Tibial artery (tissue), 4 donors: ENCODE measurements at regions not wholly inside any gene's neighbourhood (a gene's known extent, or its start where the extent isn't known, plus 50 kb on each side); places are given as distances from the start of the nearest gene placed in this dataset.
A peak's percentile ranks its signal among the peaks of the same experiment; 100 is the strongest.

Experiments used
- DNase-seq, 2 donors: peaks; one replicate each; pipeline ENCODE4 v3.0.0-alpha.2; 2019
- H3K27ac ChIP-seq, 2 donors: fragments of 200-600 bp; sonication (generic) in 1 of 2; 1 replicate in 1 of 2; 2 replicates in 1 of 2; pipeline ENCODE4 v1.5.1; 2018 to 2019; ENCODE audit warnings: mild to moderate bottlenecking in 1 of 2
- H3K27me3 ChIP-seq, 2 donors: fragments of 200-600 bp; sonication (generic) in 1 of 2; one replicate each; pipeline versions ENCODE4 v1.5.1 to v1.6.0; 2016 to 2019
- H3K36me3 ChIP-seq, 3 donors: fragments of 200-600 bp; sonication (generic) in 2 of 3; one replicate each; pipeline ENCODE4 v1.5.1; 2016 to 2019; ENCODE audit warnings: mild to moderate bottlenecking in 2 of 3
- H3K4me1 ChIP-seq, 4 donors: fragments of 200-600 bp; sonication (generic) in 2 of 4; 1 replicate in 3 of 4; 2 replicates in 1 of 4; pipeline ENCODE4 v1.5.1; 2016 to 2019
- H3K4me3 ChIP-seq, 2 donors: fragments of 200-600 bp; sonication (generic) in 1 of 2; 1 replicate in 1 of 2; 2 replicates in 1 of 2; pipeline ENCODE4 v1.5.1; 2018 to 2019; ENCODE audit warnings: mild to moderate bottlenecking in 2 of 2
- H3K9me3 ChIP-seq, 3 donors: fragments of 200-600 bp; sonication (generic) in 1 of 3; one replicate each; pipeline ENCODE4 v1.5.1; 2016 to 2019
- CTCF ChIP-seq, 2 experiments: fragments of 200-600 bp in 1 of 2; fragments of 450-650 bp in 1 of 2; IDR thresholded peaks; one replicate each; pipeline ENCODE4 v1.5.1; 2017 to 2019; ENCODE audit warnings: antibody characterized with exemption in 2 of 2, mild to moderate bottlenecking in 1 of 2, moderate library complexity in 1 of 2
- intact Hi-C: fragments of 100-400 bp; cut with DNase I; formaldehyde crosslinking; loops from one replicate; pipeline ENCODE4 v1.15.0; 2023; ENCODE audit warnings: low total_unique reads

- intact Hi-C loops: no loop called here
- Histone ChIP-seq H3K27ac (no peak overlapping the region), H3K4me1 (peaks cover 0 to 7% (median 2%) of the 10 kb centered on the region in 4 donors), H3K36me3 (no peaks in the 10 kb centered on the region), H3K27me3 (no peaks in the 10 kb centered on the region), H3K4me3 (no peak overlapping the region), H3K9me3 (no peaks in the 10 kb centered on the region)
- no peak for TF ChIP-seq CTCF (IDR thresholded peaks at IDR 0.05)
- DNase-seq: no peak
Measured at GRCh38 chr5:109469896-109470662, 60.3 kb upstream of the PJA2 start.

GRCh38 chr5:109468737-109469420 lies 59.1 kb upstream of the PJA2 start:
- Histone ChIP-seq H3K4me3 (no peak overlapping the region), H3K9me3 (no peaks in the 10 kb centered on the region), H3K27me3 (no peaks in the 10 kb centered on the region), H3K27ac (no peak overlapping the region), H3K36me3 (no peaks in the 10 kb centered on the region), H3K4me1 (peaks cover 0 to 7% (median 2%) of the 10 kb centered on the region in 4 donors)
- peak; percentile 97 to 98 for DNase-seq
- TF ChIP-seq CTCF (IDR thresholded peaks at IDR 0.05): peak; percentile 79 to 82
- intact Hi-C loops: no loop called here

GRCh38 chr5:109468288-109468676 lies 58.5 kb upstream of the PJA2 start:
- Histone ChIP-seq H3K27me3 (no peaks in the 10 kb centered on the region), H3K27ac (no peak overlapping the region), H3K4me3 (no peak overlapping the region), H3K9me3 (no peaks in the 10 kb centered on the region), H3K4me1 (peaks cover 0 to 7% (median 2%) of the 10 kb centered on the region in 4 donors), H3K36me3 (no peaks in the 10 kb centered on the region)
- no peak for TF ChIP-seq CTCF (IDR thresholded peaks at IDR 0.05)
- no peak for DNase-seq
- intact Hi-C loops: no loop called here

GRCh38 chr5:109467058-109467457 lies 57.3 kb upstream of the PJA2 start:
- intact Hi-C loops: no loop called here
- no peaks in the 10 kb centered on the region for H3K27me3 ChIP-seq
- peaks cover 0 to 7% (median 2%) of the 10 kb centered on the region in 4 donors for H3K4me1 ChIP-seq
- DNase-seq: no peak
- H3K27ac ChIP-seq: no peak overlapping the region
- no peaks in the 10 kb centered on the region for H3K36me3 ChIP-seq
- no peak for TF ChIP-seq CTCF (IDR thresholded peaks at IDR 0.05)
- H3K9me3 ChIP-seq: no peaks in the 10 kb centered on the region
- H3K4me3 ChIP-seq: no peak overlapping the region
